ENCODE measurements at regions not wholly inside any gene's neighbourhood (a gene's known extent, or its start where the extent isn't known, plus 50 kb on each side); places are given as distances from the start of the nearest gene placed in this dataset.

GRCh38 chr10:30534465-30535144 is 94.9 kb downstream of the LYZL2 start:
- Histone ChIP-seq H3F3A (replicated peaks; ENCODE audit: low read depth) (no peaks in the 10 kb centered on the region), H3K79me2 (replicated peaks; ENCODE audit: insufficient read depth) (no peaks in the 10 kb centered on the region), H4K20me1 (replicated peaks; ENCODE audit: insufficient read depth) (no peaks in the 10 kb centered on the region), H3K27me3 (ENCODE audit: insufficient read depth) (no peaks in the 10 kb centered on the region), H3K9me2 (ENCODE audit: insufficient read depth) (no peaks in the 10 kb centered on the region), H3K36me3 (ENCODE audit: insufficient read depth) (no peaks in the 10 kb centered on the region), H3K27ac (ENCODE audit: low read depth) (no peak overlapping the region), H3K4me2 (no peak overlapping the region), H2AFZ (peak overlapping the region; percentile 48; the same call in 1 of the 2 replicates), H3K4me3 (no peak overlapping the region), H3K4me1 (ENCODE audit: insufficient read depth) (peaks cover 12% of the 10 kb centered on the region; the same call in 1 of the 2 replicates)
- H3K36me3 Mint-ChIP-seq (ENCODE audit: low read depth) = no peaks in the 10 kb centered on the region
- H3K4me3 Mint-ChIP-seq = no peak overlapping the region
- TF ChIP-seq JUNB (IDR thresholded peaks at IDR 0.05; ENCODE audit: unreplicated experiment) (no peak), STAT1 (IDR thresholded peaks at IDR 0.05; ENCODE audit: unreplicated experiment) (no peak), NANOG (IDR thresholded peaks at IDR 0.05; ENCODE audit: borderline replicate concordance) (no peak), CREB1 (CRISPR knock-in tag; IDR thresholded peaks at IDR 0.05; ENCODE audit: low read depth) (no peak), ZNF462 (CRISPR knock-in tag; IDR thresholded peaks at IDR 0.05) (no peak), ZNF114 (CRISPR knock-in tag; IDR thresholded peaks at IDR 0.05) (no peak), ZNF331 (CRISPR knock-in tag; IDR thresholded peaks at IDR 0.05; ENCODE audit: low read depth) (no peak)
- TF ChIP-seq, protein P1, sequence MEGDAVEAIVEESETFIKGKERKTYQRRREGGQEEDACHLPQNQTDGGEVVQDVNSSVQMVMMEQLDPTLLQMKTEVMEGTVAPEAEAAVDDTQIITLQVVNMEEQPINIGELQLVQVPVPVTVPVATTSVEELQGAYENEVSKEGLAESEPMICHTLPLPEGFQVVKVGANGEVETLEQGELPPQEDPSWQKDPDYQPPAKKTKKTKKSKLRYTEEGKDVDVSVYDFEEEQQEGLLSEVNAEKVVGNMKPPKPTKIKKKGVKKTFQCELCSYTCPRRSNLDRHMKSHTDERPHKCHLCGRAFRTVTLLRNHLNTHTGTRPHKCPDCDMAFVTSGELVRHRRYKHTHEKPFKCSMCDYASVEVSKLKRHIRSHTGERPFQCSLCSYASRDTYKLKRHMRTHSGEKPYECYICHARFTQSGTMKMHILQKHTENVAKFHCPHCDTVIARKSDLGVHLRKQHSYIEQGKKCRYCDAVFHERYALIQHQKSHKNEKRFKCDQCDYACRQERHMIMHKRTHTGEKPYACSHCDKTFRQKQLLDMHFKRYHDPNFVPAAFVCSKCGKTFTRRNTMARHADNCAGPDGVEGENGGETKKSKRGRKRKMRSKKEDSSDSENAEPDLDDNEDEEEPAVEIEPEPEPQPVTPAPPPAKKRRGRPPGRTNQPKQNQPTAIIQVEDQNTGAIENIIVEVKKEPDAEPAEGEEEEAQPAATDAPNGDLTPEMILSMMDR (conservative IDR thresholded peaks at IDR 0.05; ENCODE audit: low read depth in 2 of 2) = peak; percentile 82 to 87
- ATAC-seq (peak; percentile 86), DNase-seq (ENCODE audit: low spot score) (peak; percentile 89)
- H3K27me3 Mint-ChIP-seq (ENCODE audit: insufficient read depth, low read depth, poor library complexity) = peaks cover 12% of the 10 kb centered on the region
- H3K9me3 Mint-ChIP-seq = no peaks in the 10 kb centered on the region
- peak overlapping the region; percentile 90 for H3K27ac Mint-ChIP-seq
- H3K4me1 Mint-ChIP-seq = peaks cover 19% of the 10 kb centered on the region
